Stimulated activated CD4-positive, alpha-beta T cell treated with anti-CD3 and anti-CD28 coated beads, Interleukin-12 subunit alpha, Interleukin-12 subunit beta, amount 100 ng/mL, for 48 hours (primary cell): ENCODE measurements at regions not wholly inside any gene's neighbourhood (a gene's known extent, or its start where the extent isn't known, plus 50 kb on each side); places are given as distances from the start of the nearest gene placed in this dataset.

Experiments used
- DNase-seq, 3 donors: peaks; one replicate each; pipeline ENCODE4 v3.0.0-alpha.2; 2020; ENCODE audit warnings: low read depth in 2 of 3, low spot score in 1 of 3

GRCh38 chr2:42848726-42849290, 56.4 kb upstream of the HAAO start:
- no peak for DNase-seq

GRCh38 chr2:42848265-42848664, 55.9 kb upstream of the HAAO start:
- no peak for DNase-seq

- no peak for DNase-seq
Measured at GRCh38 chr2:42847596-42848151, 55.3 kb upstream of the HAAO start.

- no peak for DNase-seq
Measured at GRCh38 chr2:42846932-42847595, 54.7 kb upstream of the HAAO start.

- DNase-seq = no peak
Measured at GRCh38 chr2:42846026-42846425, 53.6 kb upstream of the HAAO start.

GRCh38 chr2:42844901-42845821, 52.8 kb upstream of the HAAO start:
- no peak for DNase-seq

GRCh38 chr2:42844366-42844765, 52.0 kb upstream of the HAAO start:
- DNase-seq = no peak

- no peak for DNase-seq
Measured at GRCh38 chr2:42843611-42844010, 51.2 kb upstream of the HAAO start.

GRCh38 chr2:42843131-42843530, 50.7 kb upstream of the HAAO start:
- DNase-seq = no peak

- DNase-seq = no peak
Measured at GRCh38 chr2:42842466-42842865, 50.1 kb upstream of the HAAO start.
